ENCODE measurements at regions not wholly inside any gene's neighbourhood (a gene's known extent, or its start where the extent isn't known, plus 50 kb on each side); places are given as distances from the start of the nearest gene placed in this dataset.

DNA sequence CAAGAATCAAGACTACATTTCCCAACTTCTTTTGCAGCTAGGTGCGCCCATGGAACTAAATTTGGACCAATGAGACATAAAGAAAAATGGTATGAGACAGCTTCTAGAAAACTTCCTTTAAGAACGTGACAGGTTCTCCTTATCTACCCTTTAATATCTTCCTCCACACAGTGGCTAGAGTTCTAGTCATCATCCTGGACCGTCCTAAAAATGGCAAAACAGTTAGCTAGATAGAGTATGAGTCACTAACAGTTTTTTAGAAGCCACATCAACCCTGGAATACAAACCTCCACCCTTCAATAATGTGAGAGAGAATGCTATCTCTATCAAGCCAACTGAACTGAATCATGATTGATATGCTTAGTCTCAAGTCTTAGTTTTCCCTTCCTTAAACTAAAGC lies 267.9 kb upstream of the SLC7A11 start:
- Mint-ChIP-seq H3K9me3 (ENCODE audit: low read depth) (peaks cover 17% of the 10 kb centered on the region), H3K27ac (no peak overlapping the region), H3K27me3 (no peaks in the 10 kb centered on the region), H3K36me3 (ENCODE audit: insufficient read depth) (no peaks in the 10 kb centered on the region), H3K4me1 (ENCODE audit: low read depth) (peaks cover 7% of the 10 kb centered on the region), H3K4me3 (ENCODE audit: low read depth) (no peak overlapping the region)
- DNase-seq (ENCODE audit: low spot score, unreplicated experiment): no peak
- TF ChIP-seq, protein P1, sequence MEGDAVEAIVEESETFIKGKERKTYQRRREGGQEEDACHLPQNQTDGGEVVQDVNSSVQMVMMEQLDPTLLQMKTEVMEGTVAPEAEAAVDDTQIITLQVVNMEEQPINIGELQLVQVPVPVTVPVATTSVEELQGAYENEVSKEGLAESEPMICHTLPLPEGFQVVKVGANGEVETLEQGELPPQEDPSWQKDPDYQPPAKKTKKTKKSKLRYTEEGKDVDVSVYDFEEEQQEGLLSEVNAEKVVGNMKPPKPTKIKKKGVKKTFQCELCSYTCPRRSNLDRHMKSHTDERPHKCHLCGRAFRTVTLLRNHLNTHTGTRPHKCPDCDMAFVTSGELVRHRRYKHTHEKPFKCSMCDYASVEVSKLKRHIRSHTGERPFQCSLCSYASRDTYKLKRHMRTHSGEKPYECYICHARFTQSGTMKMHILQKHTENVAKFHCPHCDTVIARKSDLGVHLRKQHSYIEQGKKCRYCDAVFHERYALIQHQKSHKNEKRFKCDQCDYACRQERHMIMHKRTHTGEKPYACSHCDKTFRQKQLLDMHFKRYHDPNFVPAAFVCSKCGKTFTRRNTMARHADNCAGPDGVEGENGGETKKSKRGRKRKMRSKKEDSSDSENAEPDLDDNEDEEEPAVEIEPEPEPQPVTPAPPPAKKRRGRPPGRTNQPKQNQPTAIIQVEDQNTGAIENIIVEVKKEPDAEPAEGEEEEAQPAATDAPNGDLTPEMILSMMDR (IDR thresholded peaks at IDR 0.05; ENCODE audit: unreplicated experiment): no peak

DNA sequence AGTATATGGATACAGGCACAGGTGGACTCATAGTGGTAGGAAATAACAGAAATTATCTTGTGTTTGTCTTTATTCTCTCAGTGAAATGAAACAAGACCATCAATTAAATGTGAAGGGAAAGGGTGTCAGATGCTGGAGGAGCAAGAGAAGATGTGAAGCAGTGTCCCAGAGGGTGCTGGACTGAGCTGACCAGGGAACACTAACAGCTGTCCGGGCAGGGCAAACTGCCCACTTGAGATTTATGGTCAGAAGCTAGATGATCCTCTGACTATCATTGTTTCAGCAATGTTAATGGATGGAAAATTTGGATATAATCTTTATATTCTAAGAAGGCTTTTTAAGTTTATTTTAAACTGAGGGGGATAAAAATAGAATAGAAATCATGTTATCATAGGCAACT lies 267.2 kb upstream of the SLC7A11 start:
- Mint-ChIP-seq H3K4me3 (ENCODE audit: low read depth) (no peak overlapping the region), H3K36me3 (ENCODE audit: insufficient read depth) (peaks cover under 1% of the 10 kb centered on the region), H3K4me1 (ENCODE audit: low read depth) (peaks cover 7% of the 10 kb centered on the region), H3K27me3 (no peaks in the 10 kb centered on the region), H3K9me3 (ENCODE audit: low read depth) (peaks cover 18% of the 10 kb centered on the region), H3K27ac (no peak overlapping the region)
- TF ChIP-seq, protein P1 (IDR thresholded peaks at IDR 0.05; ENCODE audit: unreplicated experiment): no peak
- no peak for DNase-seq (ENCODE audit: low spot score, unreplicated experiment)

GRCh38 chr4:138507522-138507921 lies 265.4 kb upstream of the SLC7A11 start:
- DNase-seq (ENCODE audit: low spot score, unreplicated experiment): no peak
- Mint-ChIP-seq H3K27ac (no peak overlapping the region), H3K9me3 (ENCODE audit: low read depth) (peaks cover 16% of the 10 kb centered on the region), H3K4me1 (ENCODE audit: low read depth) (peaks cover 5% of the 10 kb centered on the region), H3K4me3 (ENCODE audit: low read depth) (no peak overlapping the region), H3K27me3 (no peaks in the 10 kb centered on the region), H3K36me3 (ENCODE audit: insufficient read depth) (peaks cover 1% of the 10 kb centered on the region)
- TF ChIP-seq, protein P1 (IDR thresholded peaks at IDR 0.05; ENCODE audit: unreplicated experiment): no peak

DNA sequence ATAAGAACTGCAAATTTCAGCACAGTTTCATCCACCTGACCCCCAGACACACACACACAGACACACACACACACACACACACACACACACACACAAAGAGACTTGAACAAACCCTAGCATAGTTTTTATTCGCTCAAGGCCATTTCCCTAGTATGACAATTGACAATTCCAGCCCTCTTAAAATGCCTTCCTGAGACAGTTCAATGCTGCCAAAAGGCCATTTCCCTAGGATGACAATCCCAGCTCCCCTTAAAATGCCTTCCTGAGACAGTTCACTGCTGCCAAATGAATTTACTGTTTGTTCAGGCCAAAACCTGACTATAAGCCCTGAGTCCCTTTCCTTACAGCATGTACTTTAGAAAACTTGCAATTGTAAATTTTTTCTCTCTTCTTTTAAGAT lies 259.5 kb upstream of the SLC7A11 start:
- TF ChIP-seq, protein P1 (IDR thresholded peaks at IDR 0.05; ENCODE audit: unreplicated experiment): no peak
- Mint-ChIP-seq H3K27me3 (no peaks in the 10 kb centered on the region), H3K36me3 (ENCODE audit: insufficient read depth) (peaks cover 1% of the 10 kb centered on the region), H3K9me3 (ENCODE audit: low read depth) (peaks cover 27% of the 10 kb centered on the region), H3K27ac (no peak overlapping the region), H3K4me1 (ENCODE audit: low read depth) (no peaks in the 10 kb centered on the region), H3K4me3 (ENCODE audit: low read depth) (no peak overlapping the region)
- no peak for DNase-seq (ENCODE audit: low spot score, unreplicated experiment)

GRCh38 chr4:138500869-138501268 lies 258.7 kb upstream of the SLC7A11 start:
- Mint-ChIP-seq H3K4me1 (ENCODE audit: low read depth) (no peaks in the 10 kb centered on the region), H3K9me3 (ENCODE audit: low read depth) (peaks cover 27% of the 10 kb centered on the region), H3K27ac (no peak overlapping the region), H3K36me3 (ENCODE audit: insufficient read depth) (peaks cover 1% of the 10 kb centered on the region), H3K4me3 (ENCODE audit: low read depth) (no peak overlapping the region), H3K27me3 (no peaks in the 10 kb centered on the region)
- TF ChIP-seq, protein P1 (IDR thresholded peaks at IDR 0.05; ENCODE audit: unreplicated experiment): no peak
- DNase-seq (ENCODE audit: low spot score, unreplicated experiment): no peak

Data from progenitor cell of endocrine pancreas (in vitro differentiated cells).